Endodermal cell (in vitro differentiated cells): ENCODE measurements at regions not wholly inside any gene's neighbourhood (a gene's known extent, or its start where the extent isn't known, plus 50 kb on each side); places are given as distances from the start of the nearest gene placed in this dataset.

ENCODE experiments used
- DNase-seq: peaks from one replicate; pipeline ENCODE4 v3.0.0-alpha.2; 2017
- H3K27ac ChIP-seq: 2 replicates; pipeline ENCODE4 v1.5.1; 2013; ENCODE audit warnings: mild to moderate bottlenecking, low read depth, low read length, moderate library complexity
- H3K27me3 ChIP-seq: 2 replicates; pipeline ENCODE4 v1.6.1; 2013; ENCODE audit warnings: mild to moderate bottlenecking, low read length, moderate library complexity; ENCODE audit not compliant: insufficient read depth, control insufficient read depth, poor library complexity, severe bottlenecking
- H3K36me3 ChIP-seq: 2 replicates; pipeline ENCODE4 v1.7.0; 2013; ENCODE audit warnings: mild to moderate bottlenecking, low read length, moderate library complexity; ENCODE audit not compliant: control insufficient read depth, insufficient read depth
- H3K4me1 ChIP-seq: one replicate; pipeline ENCODE4 v1.7.0; 2013; ENCODE audit warnings: low read length; ENCODE audit not compliant: control insufficient read depth, insufficient read depth
- H3K4me3 ChIP-seq: 2 replicates; pipeline ENCODE4 v1.5.1; 2013; ENCODE audit warnings: mild to moderate bottlenecking, low read length, moderate library complexity
- H3K9ac ChIP-seq: 2 replicates; pipeline ENCODE4 v1.6.1; 2013; ENCODE audit warnings: mild to moderate bottlenecking, low read length, moderate library complexity; ENCODE audit not compliant: poor library complexity, severe bottlenecking; ENCODE audit errors: extremely low read depth
- H3K9me3 ChIP-seq: 2 replicates; pipeline ENCODE4 v1.6.1; 2013; ENCODE audit warnings: mild to moderate bottlenecking, low read length, moderate library complexity; ENCODE audit not compliant: control insufficient read depth
- H3K27ac Mint-ChIP-seq: 2 replicates; pipeline ENCODE4 v1.8.0; 2020; ENCODE audit warnings: mixed read lengths
- H3K27me3 Mint-ChIP-seq: 2 replicates; pipeline ENCODE4 v1.8.0; 2021; ENCODE audit warnings: mild to moderate bottlenecking, mixed read lengths; ENCODE audit not compliant: insufficient read depth
- H3K36me3 Mint-ChIP-seq: 2 replicates; pipeline ENCODE4 v1.8.0; 2020; ENCODE audit warnings: low read depth, mixed read lengths
- H3K4me1 Mint-ChIP-seq: 2 replicates; pipeline ENCODE4 v1.8.0; 2020; ENCODE audit warnings: mixed read lengths
- H3K4me3 Mint-ChIP-seq: 2 replicates; pipeline ENCODE4 v1.8.0; 2020; ENCODE audit warnings: mild to moderate bottlenecking, moderate library complexity, mixed read lengths
- H3K9me3 Mint-ChIP-seq: 2 replicates; pipeline ENCODE4 v1.8.0; 2020; ENCODE audit warnings: mild to moderate bottlenecking, mixed read lengths
- CTCF ChIP-seq: fragments of 200-600 bp; sonication (generic); conservative IDR thresholded peaks from 2 replicates; pipeline ENCODE4 v1.5.0; 2021; ENCODE audit warnings: antibody characterized with exemption, mild to moderate bottlenecking
- WGBS, 2 experiments: methylation state at CpG; one replicate each; pipeline versions ENCODE4 v1.1.5 to v1.1.7; 2013; ENCODE audit warnings: missing lambda C conversion rate in 2 of 2, mixed read lengths in 1 of 2; ENCODE audit not compliant: insufficient coverage in 1 of 2, insufficient read length in 1 of 2; 5-methylcytosine and 5-hydroxymethylcytosine counted together

- peaks cover 2% of the 10 kb centered on the region for H3K9me3 Mint-ChIP-seq
- no peak overlapping the region for H3K9ac ChIP-seq
- H3K4me1 ChIP-seq, result no peaks in the 10 kb centered on the region
- no peak for DNase-seq
- no peaks in the 10 kb centered on the region for H3K36me3 Mint-ChIP-seq
- no peaks in the 10 kb centered on the region for H3K36me3 ChIP-seq
- no peaks in the 10 kb centered on the region for H3K9me3 ChIP-seq
- H3K4me3 Mint-ChIP-seq, result no peak overlapping the region
- H3K27me3 Mint-ChIP-seq, result peaks cover under 1% of the 10 kb centered on the region
- H3K27ac ChIP-seq, result no peak overlapping the region
- no peaks in the 10 kb centered on the region for H3K27me3 ChIP-seq
- no peak for TF ChIP-seq CTCF
- WGBS, 2 experiments, result 83% methylated on average over 4 to 5 of the region's 5 CpGs
- no peaks in the 10 kb centered on the region for H3K4me1 Mint-ChIP-seq
- H3K27ac Mint-ChIP-seq, result no peak overlapping the region
- no peak overlapping the region for H3K4me3 ChIP-seq
Observed at GRCh38 chr13:29677627-29678026, 82.1 kb upstream of the SLC7A1 start.

GRCh38 chr13:29676941-29677452, 81.5 kb upstream of the SLC7A1 start:
- no peaks in the 10 kb centered on the region for H3K4me1 Mint-ChIP-seq
- H3K36me3 ChIP-seq, result no peaks in the 10 kb centered on the region
- no peak for DNase-seq
- H3K4me3 ChIP-seq, result no peak overlapping the region
- H3K27ac Mint-ChIP-seq, result no peak overlapping the region
- no peak overlapping the region for H3K4me3 Mint-ChIP-seq
- peaks cover 2% of the 10 kb centered on the region for H3K9me3 Mint-ChIP-seq
- H3K36me3 Mint-ChIP-seq, result no peaks in the 10 kb centered on the region
- H3K27me3 Mint-ChIP-seq, result peaks cover 3% of the 10 kb centered on the region
- H3K4me1 ChIP-seq, result no peaks in the 10 kb centered on the region
- WGBS, 2 experiments, result 83 to 86% methylated on average over 5 to 9 of the region's 9 CpGs
- no peaks in the 10 kb centered on the region for H3K27me3 ChIP-seq
- no peak overlapping the region for H3K27ac ChIP-seq
- H3K9me3 ChIP-seq, result no peaks in the 10 kb centered on the region
- H3K9ac ChIP-seq, result no peak overlapping the region
- TF ChIP-seq CTCF, result no peak

GRCh38 chr13:29676535-29676934, 81.0 kb upstream of the SLC7A1 start:
- H3K27ac Mint-ChIP-seq, result no peak overlapping the region
- DNase-seq, result no peak
- H3K4me1 Mint-ChIP-seq, result no peaks in the 10 kb centered on the region
- Histone ChIP-seq H3K27me3 (no peaks in the 10 kb centered on the region), H3K27ac (no peak overlapping the region), H3K36me3 (no peaks in the 10 kb centered on the region), H3K9me3 (no peaks in the 10 kb centered on the region), H3K9ac (no peak overlapping the region), H3K4me3 (no peak overlapping the region), H3K4me1 (no peaks in the 10 kb centered on the region)
- no peak overlapping the region for H3K4me3 Mint-ChIP-seq
- H3K36me3 Mint-ChIP-seq, result no peaks in the 10 kb centered on the region
- peaks cover 3% of the 10 kb centered on the region for H3K27me3 Mint-ChIP-seq
- no peak for TF ChIP-seq CTCF
- WGBS, 2 experiments, result 90 to 100% methylated on average over 3 to 4 of the region's 4 CpGs
- H3K9me3 Mint-ChIP-seq, result peaks cover 2% of the 10 kb centered on the region
